Stimulated activated CD4-positive, alpha-beta T cell treated with anti-CD3 and anti-CD28 coated beads, TNF-alpha, amount 100 ng/mL, for 4 hours (primary cell): ENCODE measurements at regions not wholly inside any gene's neighbourhood (a gene's known extent, or its start where the extent isn't known, plus 50 kb on each side); places are given as distances from the start of the nearest gene placed in this dataset.
"Not testable (repeated sequence)": the region's sequence is repeated elsewhere in the genome, so short reads cannot be mapped to it uniquely, and the experiment has no call there.

Experiments
- DNase-seq, 3 experiments: peaks; one replicate each; pipeline ENCODE4 v3.0.0-alpha.2; 2020; ENCODE audit warnings: low read depth in 3 of 3

DNA sequence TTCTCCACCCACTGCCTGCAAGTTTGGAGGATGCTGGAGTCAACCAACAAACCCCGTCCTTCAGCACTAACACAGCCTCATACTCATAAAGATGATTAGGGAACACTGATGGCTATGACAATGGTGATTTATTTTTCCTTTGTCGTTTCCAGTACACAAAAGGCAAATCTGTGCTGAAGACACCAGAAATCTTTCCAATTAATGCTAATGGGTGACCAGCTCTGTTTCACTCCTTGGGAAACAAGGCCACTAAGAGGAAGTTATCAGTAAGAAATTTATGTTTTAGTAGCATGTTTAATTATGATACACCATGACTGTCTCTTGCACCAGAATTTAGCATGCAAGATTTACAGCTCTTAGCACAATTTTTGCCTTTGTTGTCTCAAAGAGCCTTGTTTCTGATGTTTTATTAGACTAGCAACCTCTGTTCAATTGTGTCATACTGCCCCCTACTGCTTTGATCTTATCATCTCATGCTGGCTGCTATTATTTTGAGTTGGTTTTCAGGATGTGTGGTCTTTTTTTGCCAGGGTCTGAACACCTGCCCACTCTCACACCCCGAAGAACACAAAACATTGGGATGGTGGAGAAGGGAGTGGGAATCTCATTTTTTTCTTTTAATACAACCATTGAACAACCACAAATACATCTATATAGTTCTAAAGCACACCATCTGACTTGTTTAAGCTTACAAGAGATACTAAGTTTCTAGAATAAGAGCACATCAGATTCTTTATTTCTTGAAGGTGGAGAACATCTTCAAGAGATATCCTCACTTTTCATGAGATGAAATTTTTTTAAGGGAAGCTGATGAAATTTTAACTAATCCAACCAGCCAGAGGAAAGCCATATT, 160.9 kb downstream of the SPTSSA start:
- no peak for DNase-seq

- no peak for DNase-seq
Measured at GRCh38 chr14:34300330-34300729, 161.7 kb downstream of the SPTSSA start.

- DNase-seq, result no peak
Measured at GRCh38 chr14:34299360-34299759, 162.7 kb downstream of the SPTSSA start.

GRCh38 chr14:34297786-34298520, 164.1 kb downstream of the SPTSSA start:
- DNase-seq, result no peak

- no peak for DNase-seq
Measured at GRCh38 chr14:34283590-34283989, 178.4 kb downstream of the SPTSSA start.

DNA sequence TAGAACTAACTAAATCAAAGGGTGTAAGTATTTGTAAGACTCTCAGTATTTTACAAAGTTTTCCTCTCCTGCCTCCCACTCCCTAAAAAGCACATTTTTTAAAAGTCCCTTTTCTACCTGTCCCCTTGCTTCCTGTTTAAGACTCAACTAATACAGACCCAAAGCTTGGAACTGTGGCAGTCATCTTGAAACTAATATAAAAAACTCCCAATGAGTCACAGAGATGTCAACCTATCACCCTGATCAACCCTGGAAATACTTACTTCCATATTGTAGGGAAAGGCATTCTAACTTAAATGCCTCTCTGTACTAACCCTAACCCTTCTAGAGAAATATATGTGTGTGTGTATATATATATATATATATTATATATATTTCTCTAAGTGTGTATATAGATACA, 184.8 kb downstream of the SPTSSA start:
- DNase-seq, result no peak

GRCh38 chr14:34275530-34275929, 186.5 kb downstream of the SPTSSA start:
- no peak for DNase-seq

GRCh38 chr14:34275078-34275477, 187.0 kb downstream of the SPTSSA start:
- DNase-seq, result no peak

- not testable (repeated sequence) for DNase-seq
Measured at GRCh38 chr14:34273716-34274115, 188.3 kb downstream of the SPTSSA start.

- DNase-seq, result no peak
Measured at GRCh38 chr14:34270361-34270760, 191.7 kb downstream of the SPTSSA start.

GRCh38 chr14:34266344-34266743, 195.7 kb downstream of the SPTSSA start:
- DNase-seq, result no peak

DNA sequence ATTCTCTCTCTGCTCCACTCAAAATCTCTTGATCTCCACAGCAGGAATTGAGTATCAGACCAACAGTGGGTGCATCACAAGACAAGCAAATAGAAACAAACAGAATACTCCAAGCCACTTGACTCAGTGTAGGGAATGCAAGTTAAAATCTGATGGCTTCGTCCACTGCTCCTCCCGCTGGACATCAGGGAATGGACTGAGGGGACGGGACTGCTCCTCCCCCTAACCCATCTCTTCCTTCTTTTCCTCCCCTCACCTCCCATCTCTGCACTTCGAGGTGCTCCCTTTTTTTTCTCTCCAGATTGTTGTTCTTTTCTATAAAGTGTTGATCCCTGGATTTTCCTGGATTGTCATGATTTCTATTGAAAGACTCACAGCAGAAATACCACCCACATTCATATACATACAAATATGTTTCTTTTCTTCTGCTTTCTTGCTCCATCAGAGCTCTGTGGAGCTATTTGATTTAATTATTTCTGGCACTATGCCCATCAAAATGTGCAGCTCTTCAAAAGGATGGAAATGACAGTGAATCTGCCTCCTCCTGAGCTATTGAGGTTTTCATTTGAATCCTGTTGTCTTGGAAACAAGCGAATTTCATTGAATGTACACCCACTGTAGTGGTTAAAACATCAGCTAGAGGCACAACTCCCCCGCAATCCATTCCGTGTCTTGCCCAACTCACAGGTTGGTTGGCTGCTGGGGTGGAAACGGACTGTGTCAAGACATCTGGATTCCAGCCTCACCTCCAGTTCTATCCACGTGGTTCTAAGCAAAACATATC, 199.7 kb downstream of the SPTSSA start:
- DNase-seq, result no peak

DNA sequence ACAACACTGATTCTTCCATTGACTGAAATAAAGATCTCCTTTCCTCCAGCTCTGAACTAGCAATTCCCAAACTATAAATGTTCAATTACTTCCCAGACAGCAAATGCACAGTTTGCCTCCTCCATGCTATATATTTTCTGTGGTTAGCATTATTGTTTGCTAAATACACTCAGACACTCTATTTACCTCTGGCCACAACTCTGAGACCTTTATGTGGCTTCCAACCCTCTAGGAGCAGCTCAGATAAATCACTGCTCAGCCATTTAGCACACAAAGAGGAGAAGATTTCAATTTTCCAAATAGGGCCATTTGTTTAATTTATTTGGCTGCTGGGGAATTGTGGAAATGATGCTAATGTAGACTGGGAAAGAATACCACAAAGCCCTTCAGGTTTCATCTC, 202.0 kb downstream of the SPTSSA start:
- no peak for DNase-seq

DNA sequence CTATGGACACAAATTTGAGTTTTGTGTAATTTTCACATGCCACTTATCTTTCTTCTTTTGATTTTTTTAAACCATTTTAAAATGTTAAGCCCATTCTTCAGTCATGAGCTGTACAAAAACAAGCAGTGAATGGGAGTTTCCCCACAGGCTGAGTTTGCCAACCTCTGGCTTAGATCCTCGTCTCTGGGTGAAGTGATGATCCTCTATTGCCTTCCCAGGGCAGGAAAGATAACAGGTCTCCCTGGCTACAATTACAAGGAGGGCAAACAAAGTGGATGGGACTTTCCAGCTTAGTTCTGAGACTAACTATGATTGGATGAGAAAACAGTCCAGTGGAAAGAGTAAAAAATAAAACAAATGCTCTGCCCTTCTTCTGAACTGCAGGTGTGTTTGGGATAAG, 203.7 kb downstream of the SPTSSA start:
- DNase-seq, result no peak

DNA sequence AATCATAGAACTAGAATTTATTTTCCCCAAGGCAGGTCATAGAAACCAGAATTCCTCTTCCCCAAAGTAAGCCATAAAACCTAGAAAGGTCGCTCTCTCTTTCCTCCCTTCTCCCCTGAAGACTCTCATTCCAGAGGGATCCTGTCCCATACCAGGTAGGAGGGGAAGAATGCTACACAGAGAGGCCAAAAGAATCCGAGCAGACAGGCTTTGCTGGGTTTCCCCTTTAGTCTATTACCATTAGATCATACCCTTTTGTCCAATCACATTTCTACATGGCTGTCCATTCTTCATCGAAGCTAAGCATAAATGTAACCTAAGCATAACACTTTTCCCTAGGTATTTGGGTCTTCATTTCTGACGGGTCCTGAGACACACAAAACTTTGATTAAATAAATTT, 204.5 kb downstream of the SPTSSA start:
- no peak for DNase-seq

DNA sequence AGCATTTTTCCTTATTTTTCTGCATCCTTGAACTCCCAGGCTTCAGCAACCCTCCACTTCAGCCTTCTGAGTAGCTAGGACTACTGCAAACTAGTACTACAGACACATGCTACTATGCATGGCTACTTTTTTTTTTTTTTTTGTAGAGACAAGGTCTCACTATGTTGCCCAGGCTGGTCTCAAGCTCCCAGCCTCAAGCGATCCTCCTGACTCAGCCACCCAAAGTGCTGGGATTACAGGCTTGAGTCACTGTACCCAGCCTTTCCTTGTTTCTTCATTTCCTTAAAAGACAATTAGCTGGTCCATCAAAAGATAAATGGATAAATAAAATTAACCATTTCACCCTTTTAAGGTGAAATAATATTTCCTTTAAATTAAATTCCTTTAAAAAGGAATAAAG, 205.8 kb downstream of the SPTSSA start:
- no peak for DNase-seq

- DNase-seq, result no peak
Measured at GRCh38 chr14:34254571-34254970, 207.5 kb downstream of the SPTSSA start.

DNA sequence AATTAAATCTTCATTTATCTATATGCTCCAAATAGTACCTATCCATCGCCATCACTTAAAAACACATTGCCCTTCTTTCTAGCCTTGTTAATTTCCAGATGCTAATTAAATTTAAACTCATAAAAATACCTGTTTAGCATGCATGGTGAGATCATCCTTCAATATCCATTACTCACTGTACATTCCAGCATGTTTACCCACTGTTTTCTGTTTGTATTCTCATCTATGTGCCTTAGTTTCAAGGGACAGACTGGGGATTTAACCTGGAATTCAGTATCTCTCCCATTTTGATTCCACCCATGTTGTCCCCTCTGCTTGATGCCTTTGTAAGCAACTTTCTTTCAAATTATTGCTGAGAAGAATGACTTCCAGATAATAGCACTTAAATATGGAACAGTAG, 208.0 kb downstream of the SPTSSA start:
- DNase-seq, result no peak

DNA sequence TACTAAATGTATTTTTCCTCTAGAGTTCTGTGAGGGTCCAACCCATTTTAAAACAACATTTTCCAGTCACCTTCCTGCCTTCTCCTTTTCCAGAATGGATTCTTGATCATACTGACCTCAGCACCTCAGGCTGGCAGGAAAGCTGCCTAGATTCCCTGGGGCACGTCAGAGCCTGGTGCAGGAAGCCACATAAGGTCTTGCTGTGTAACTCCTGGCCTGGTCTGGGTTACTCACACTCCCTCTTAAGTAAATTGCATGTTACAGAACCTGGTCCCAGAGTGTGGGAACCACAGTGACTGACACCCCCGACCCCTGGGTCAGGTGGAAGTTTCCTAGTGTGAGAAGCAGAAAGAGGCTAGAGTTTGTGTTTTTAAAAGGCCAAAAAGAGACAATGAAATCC, 209.8 kb downstream of the SPTSSA start:
- DNase-seq, result no peak

- no peak for DNase-seq
Measured at GRCh38 chr14:34251662-34252061, 210.4 kb downstream of the SPTSSA start.

DNA sequence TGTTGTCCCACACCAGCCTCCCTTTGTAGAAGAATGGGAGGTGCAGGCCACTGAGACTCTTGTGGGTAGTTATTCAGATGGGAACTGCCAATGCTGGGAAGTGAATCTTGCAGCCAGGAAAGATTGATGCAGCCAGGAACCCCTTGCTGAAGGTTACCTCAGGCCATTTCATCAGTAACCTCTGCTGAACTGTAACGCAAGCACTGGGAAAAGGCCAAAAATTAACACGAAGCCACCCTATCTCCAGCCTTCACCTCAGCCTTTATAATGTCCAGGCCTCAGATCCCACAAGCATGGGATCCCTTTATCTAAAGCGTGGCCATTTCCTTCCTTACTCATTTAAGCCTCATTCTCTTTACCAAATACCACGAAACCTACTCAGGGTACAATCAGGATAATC, 211.1 kb downstream of the SPTSSA start:
- DNase-seq, result no peak

- DNase-seq, result no peak
Measured at GRCh38 chr14:34247605-34248004, 214.4 kb downstream of the SPTSSA start.
